ENCODE measurements at regions not wholly inside any gene's neighbourhood (a gene's known extent, or its start where the extent isn't known, plus 50 kb on each side); places are given as distances from the start of the nearest gene placed in this dataset.

- Histone ChIP-seq H3K4me1 (ENCODE audit: control insufficient read depth in 1 of 2, insufficient read depth in 2 of 2, low read depth in 1 of 2, low read length in 1 of 2) (no peaks in the 10 kb centered on the region), H3K79me2 (ENCODE audit: insufficient read depth) (no peaks in the 10 kb centered on the region), H3K27ac (ENCODE audit: low read depth in 2 of 2, low read length in 1 of 2) (no peak overlapping the region), H2AFZ (ENCODE audit: low read depth) (no peak overlapping the region), H4K20me1 (ENCODE audit: insufficient read depth) (no peaks in the 10 kb centered on the region), H3K36me3 (replicated peaks in 1 of 2; ENCODE audit: control insufficient read depth in 1 of 2, insufficient read depth in 2 of 2, low read length in 1 of 2) (no peaks in the 10 kb centered on the region), H3F3A (replicated peaks; ENCODE audit: insufficient read depth) (no peaks in the 10 kb centered on the region), H3K9me2 (no peaks in the 10 kb centered on the region), H3K9me3 (no peaks in the 10 kb centered on the region), H3K4me2 (no peak overlapping the region), H3K4me3 (ENCODE audit: low read depth in 2 of 2, low read length in 1 of 2) (no peak overlapping the region), H3K27me3 (ENCODE audit: insufficient read depth) (no peaks in the 10 kb centered on the region), H3K9ac (no peak overlapping the region)
- 63% methylated on average over 8 of the region's 8 CpGs for WGBS (ENCODE audit: low lambda C conversion rate)
- TF ChIP-seq PBX3 (IDR thresholded peaks at IDR 0.05), result no peak
- TF ChIP-seq POLR2AphosphoS5 (IDR thresholded peaks at IDR 0.05; ENCODE audit: low read depth, low read length), result no peak
- TF ChIP-seq TCF12 (IDR thresholded peaks at IDR 0.05), result no peak
- TF ChIP-seq TAF1 (IDR thresholded peaks at IDR 0.05; ENCODE audit: borderline replicate concordance, low read depth, low read length), result no peak
- no peak for TF ChIP-seq USF2 (IDR thresholded peaks at IDR 0.05; ENCODE audit: borderline replicate concordance, low read depth, low read length)
- TF ChIP-seq NRF1 (IDR thresholded peaks at IDR 0.05; ENCODE audit: low read depth, low read length), result no peak
- no peak for TF ChIP-seq EZH2phosphoT487 (IDR thresholded peaks at IDR 0.05; ENCODE audit: borderline replicate concordance, low read depth)
- ChIA-PET POLR2A (no interaction called here), CTCF (no interaction called here)
- DNase-seq, result no peak
Measured at GRCh38 chr2:128584296-128584890, 265.7 kb upstream of the HS6ST1 start.

GRCh38 chr2:128585706-128586105 is 267.0 kb upstream of the HS6ST1 start:
- no peak overlapping the region for H3K4me3 ChIP-seq (ENCODE audit: low read depth in 2 of 2, low read length in 1 of 2)
- H3K79me2 ChIP-seq (ENCODE audit: insufficient read depth), result no peaks in the 10 kb centered on the region
- peaks cover 0 to 1% of the 10 kb centered on the region in 2 experiments; a peak in 1 of 4 replicates for H3K4me1 ChIP-seq (ENCODE audit: control insufficient read depth in 1 of 2, insufficient read depth in 2 of 2, low read depth in 1 of 2, low read length in 1 of 2)
- no peaks in the 10 kb centered on the region for H3K36me3 ChIP-seq (replicated peaks in 1 of 2; ENCODE audit: control insufficient read depth in 1 of 2, insufficient read depth in 2 of 2, low read length in 1 of 2)
- no peak overlapping the region for H3K4me2 ChIP-seq
- no peaks in the 10 kb centered on the region for H4K20me1 ChIP-seq (ENCODE audit: insufficient read depth)
- no peaks in the 10 kb centered on the region for H3K9me3 ChIP-seq
- POLR2A ChIA-PET, result no interaction called here
- H3F3A ChIP-seq (replicated peaks; ENCODE audit: insufficient read depth), result no peaks in the 10 kb centered on the region
- no peaks in the 10 kb centered on the region for H3K9me2 ChIP-seq
- 68% methylated on average over 3 of the region's 3 CpGs for WGBS (ENCODE audit: low lambda C conversion rate)
- no peak overlapping the region for H3K27ac ChIP-seq (ENCODE audit: low read depth in 2 of 2, low read length in 1 of 2)
- TF ChIP-seq GABPA (IDR thresholded peaks at IDR 0.05; ENCODE audit: low read depth) (no peak), FOXJ3 (CRISPR knock-in tag; IDR thresholded peaks at IDR 0.05) (no peak), IRF3 (IDR thresholded peaks at IDR 0.05; ENCODE audit: low read depth, low read length) (no peak), FOXM1 (IDR thresholded peaks at IDR 0.05; ENCODE audit: low read depth) (no peak), NFIC (IDR thresholded peaks at IDR 0.05; ENCODE audit: borderline replicate concordance) (no peak), SMC3 (IDR thresholded peaks at IDR 0.05; ENCODE audit: low read depth, low read length) (no peak), SIN3A (IDR thresholded peaks at IDR 0.05; ENCODE audit: borderline replicate concordance, low read depth, low read length) (no peak), TEAD4 (IDR thresholded peaks at IDR 0.05; ENCODE audit: borderline replicate concordance, insufficient read depth) (no peak)
- no peak overlapping the region for H3K9ac ChIP-seq
- H2AFZ ChIP-seq (ENCODE audit: low read depth), result no peak overlapping the region
- H3K27me3 ChIP-seq (ENCODE audit: insufficient read depth), result no peaks in the 10 kb centered on the region
- CTCF ChIA-PET, result no interaction called here
- DNase-seq, result no peak

All from SK-N-SH (cell line).